Suppressor macrophage treated with lipopolysaccharide for 4 hours (primary cell): ENCODE measurements at regions not wholly inside any gene's neighbourhood (a gene's known extent, or its start where the extent isn't known, plus 50 kb on each side); places are given as distances from the start of the nearest gene placed in this dataset.

Source experiments
- DNase-seq: peaks from one replicate; pipeline ENCODE4 v3.0.0-alpha.2; 2020

DNA sequence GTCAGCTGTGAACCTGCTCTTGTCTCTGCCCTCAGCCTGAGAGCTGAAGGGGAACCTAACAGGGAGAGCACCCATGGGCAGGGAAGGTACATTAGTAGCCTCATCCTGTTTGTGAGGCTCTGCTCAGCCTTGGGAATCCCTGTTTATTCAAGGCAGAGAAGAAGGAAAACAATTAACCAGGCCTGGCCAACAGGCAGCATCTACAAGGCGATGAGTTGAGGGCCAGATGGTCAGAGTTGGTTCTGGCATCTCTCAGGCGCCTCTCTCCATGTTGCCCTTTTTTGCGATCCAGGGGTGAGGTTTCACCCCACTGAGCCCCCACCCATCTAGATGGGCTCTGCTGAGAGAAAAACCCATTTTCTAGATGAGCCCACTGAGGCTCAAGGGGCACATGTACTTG is 54.0 kb upstream of the TOP3B start:
- DNase-seq: no peak

DNA sequence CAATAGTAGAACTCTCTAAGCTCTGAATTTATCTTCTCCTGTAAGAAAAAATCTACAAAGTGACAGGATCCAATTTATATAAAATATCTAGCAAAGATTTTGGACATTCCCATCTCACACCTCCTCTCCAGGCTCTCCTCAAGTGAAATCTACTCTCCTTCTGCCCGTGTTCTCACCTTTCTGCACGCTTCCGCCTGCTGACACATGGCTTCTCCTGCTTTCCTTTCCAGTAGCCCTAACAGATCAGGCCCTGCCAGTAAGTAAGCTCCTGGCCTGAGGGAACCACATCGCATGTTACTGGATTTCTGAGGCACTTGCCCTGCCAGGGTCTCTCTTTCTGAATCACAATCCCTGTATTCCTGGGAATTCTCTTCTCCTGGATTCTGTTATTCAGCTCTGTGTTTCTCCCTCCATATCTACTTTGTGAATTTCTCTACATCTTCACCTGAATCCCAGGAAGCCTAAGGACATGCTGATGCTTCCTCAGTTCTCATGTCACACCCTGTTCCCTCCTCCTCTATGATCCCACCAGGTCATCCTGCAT is 53.3 kb upstream of the TOP3B start:
- DNase-seq: no peak

DNA sequence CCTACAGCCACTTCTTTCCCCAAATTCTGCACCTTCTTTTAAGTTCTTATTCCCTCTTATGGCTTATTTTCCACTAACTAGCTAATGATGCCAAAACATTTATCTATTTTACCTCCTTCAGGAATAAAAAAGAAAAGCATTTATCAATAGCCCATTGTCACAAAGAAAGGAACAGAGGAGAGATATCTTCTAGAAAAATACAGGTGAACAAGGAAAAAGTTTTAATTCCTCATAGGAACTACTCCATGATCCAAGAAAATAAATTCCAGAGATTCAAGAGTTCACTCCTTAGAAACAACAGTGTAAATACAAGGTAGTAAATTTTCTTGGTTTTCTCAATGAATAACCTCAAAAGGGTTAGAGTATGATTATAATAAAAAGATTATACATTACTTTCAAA is 52.6 kb upstream of the TOP3B start:
- no peak for DNase-seq

DNA sequence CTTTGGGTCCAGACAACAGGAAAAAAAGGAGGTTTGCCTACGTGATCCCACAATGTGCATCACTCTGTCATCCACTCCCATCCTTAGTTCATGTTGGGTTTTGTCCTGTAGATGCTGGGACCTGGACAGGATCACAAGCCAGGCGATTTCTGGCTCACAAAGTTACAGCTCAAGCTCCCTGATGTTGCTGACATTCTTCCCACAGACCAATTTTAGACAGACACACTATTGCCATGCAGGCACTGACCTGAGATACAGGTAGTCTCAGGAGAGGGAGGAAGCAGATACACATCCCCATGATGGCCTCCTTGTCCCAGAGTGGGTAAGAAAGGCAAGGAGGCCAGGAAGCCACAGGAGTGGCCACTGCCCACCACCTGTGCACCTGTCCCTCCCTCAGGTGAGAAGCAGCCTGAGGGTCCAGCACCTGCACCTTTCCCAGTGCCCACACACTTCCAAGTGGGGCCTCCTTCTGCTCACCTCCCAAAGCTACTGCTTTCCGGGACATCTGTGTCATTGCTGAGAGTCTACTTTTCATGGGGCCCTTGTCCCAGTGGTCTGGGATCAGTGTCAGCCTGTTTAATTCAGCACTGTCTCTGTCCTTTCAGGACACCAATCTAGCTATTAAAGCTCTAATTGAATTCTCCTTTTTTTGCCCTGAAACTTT is 52.0 kb upstream of the TOP3B start:
- no peak for DNase-seq

DNA sequence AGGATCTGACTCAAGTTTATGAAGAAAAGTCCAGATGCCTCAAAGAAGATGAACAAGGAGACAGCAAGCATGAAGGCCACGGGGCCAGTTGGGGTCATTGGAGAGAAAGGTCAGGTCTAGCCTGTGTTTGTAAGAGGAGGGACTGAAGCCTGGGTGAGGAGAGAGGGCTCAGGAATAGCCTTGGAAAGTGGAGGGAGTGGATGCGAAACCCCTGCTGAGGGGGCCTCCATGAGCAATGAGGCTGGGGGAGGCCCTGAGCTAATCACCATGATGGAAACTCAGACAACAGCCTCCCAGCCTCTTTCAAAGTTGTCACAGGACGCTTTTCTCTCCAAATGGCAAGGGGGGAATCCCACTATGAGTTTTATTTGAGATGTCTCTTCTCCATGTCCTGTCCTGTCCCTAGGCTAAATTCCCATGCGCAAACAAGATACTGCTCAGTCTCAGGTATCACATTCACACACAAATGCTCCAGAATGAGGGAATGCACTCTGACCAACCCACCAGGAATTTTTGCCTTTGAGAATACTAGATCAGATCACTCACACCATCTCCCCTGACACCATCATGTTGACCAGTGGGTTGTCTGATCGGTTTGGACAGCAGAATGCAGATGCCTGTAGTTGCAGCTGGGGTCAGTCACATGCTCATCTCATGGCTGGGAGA is 51.3 kb upstream of the TOP3B start:
- no peak for DNase-seq

DNA sequence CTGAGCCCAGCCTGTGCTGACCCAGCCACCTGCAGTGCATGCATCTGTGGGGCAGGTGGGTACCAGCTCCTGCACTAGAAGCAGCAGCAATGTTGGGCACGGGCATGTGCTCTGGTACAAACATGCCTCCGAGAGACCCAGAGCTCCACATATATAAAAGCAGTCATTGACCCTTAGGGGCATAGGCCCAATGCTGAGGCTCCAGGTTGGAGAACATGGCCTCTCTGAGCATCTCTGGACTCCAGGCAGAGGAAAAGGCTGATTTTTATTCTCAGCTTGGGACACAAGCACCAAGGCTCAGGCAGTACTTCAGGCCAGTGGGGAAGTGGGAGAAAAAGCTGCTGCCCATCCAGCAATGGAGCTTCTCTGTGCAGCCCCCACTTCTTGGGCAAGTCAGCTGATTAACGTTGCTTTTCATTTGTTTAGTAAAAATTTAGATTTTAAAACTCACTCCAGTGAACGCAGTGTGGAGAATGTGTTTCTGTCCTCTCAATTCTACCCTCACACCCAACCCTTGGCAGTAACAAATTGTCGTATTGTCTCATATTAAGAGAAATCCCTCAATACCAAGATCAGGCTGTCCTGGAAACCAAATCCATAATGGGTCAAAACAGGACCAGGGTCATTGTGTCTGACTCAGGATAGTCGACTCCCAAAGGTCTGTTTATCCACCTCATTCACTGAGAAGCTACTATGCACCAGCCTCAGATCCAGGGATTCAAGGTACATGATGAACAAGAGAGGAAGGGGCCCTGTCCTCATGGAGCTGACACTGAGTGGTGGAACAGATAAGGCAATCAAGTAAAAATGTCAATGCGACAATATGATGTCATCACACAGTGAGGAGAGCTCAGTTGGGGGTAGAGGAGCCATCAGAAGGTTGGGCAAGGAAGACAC is 50.6 kb upstream of the TOP3B start:
- DNase-seq: no peak

DNA sequence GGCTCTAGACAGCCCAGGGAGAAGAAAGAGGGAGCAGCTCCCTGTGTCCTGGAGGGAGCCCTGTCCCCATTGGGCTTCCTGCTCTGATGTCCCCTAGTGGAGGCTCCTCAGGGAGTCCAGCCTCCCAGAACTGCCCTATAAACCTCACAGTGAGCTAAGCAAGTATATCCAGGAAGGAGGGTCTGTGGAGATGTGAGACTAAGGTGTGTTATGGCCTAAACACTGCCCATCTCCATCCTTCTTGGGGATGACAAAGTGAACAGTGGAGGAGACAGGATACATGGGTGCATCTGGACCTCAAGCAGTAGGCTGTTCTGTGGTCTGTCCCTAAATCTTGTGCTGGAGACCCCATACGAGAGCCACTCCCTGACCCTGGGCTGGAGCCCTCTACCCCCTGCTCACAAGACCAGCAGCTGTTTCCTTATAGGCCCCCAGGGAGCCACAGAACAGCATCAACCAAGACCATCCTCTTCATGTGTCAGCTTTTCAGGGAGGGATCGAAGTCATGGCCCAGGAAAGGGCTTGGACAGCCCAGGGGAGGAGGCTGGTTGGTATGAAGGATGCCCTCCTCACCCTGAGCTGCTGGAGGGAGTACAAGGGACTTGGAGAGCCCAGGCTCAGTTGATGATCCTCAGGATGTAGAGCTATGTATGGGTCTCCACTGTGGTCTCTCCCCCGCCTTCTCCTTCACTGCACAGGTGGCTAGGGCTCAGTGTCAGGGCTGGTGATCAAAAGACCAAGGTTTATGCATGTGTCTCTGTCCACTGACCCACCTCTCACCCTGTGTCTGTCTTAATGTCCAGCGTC is 49.7 kb upstream of the TOP3B start:
- DNase-seq: no peak
